VCaP (cell line): ENCODE measurements at regions not wholly inside any gene's neighbourhood (a gene's known extent, or its start where the extent isn't known, plus 50 kb on each side); places are given as distances from the start of the nearest gene placed in this dataset.
"Not testable (repeated sequence)": the region's sequence is repeated elsewhere in the genome, so short reads cannot be mapped to it uniquely, and the experiment has no call there.

Experiments used
- H3K27ac ChIP-seq: fragments of 450-650 bp; 2 replicates; pipeline ENCODE4 v1.5.1; 2017
- CTCF ChIP-seq: fragments of 450-650 bp; conservative IDR thresholded peaks from 2 replicates; pipeline ENCODE4 v1.5.1; 2017; ENCODE audit warnings: mild to moderate bottlenecking, moderate library complexity

- no peak overlapping the region for H3K27ac ChIP-seq
- no peak for TF ChIP-seq CTCF
Measured at GRCh38 chr9:30915451-30915850, 1469.0 kb upstream of the ACO1 start.

- H3K27ac ChIP-seq, result no peak overlapping the region
- no peak for TF ChIP-seq CTCF
Measured at GRCh38 chr9:30925126-30925525, 1459.3 kb upstream of the ACO1 start.

GRCh38 chr9:30925635-30926034 lies 1458.8 kb upstream of the ACO1 start:
- no peak for TF ChIP-seq CTCF

GRCh38 chr9:30928045-30928444 lies 1456.4 kb upstream of the ACO1 start:
- no peak for TF ChIP-seq CTCF

More at GRCh38 chr9:30925635-30926034, 1458.8 kb upstream of the ACO1 start:
- H3K27ac ChIP-seq, result no peak overlapping the region

GRCh38 chr9:30932226-30932625 lies 1452.2 kb upstream of the ACO1 start:
- no peak for TF ChIP-seq CTCF
- H3K27ac ChIP-seq, result no peak overlapping the region

More at GRCh38 chr9:30928045-30928444, 1456.4 kb upstream of the ACO1 start:
- no peak overlapping the region for H3K27ac ChIP-seq

GRCh38 chr9:30935730-30936129 lies 1448.7 kb upstream of the ACO1 start:
- TF ChIP-seq CTCF, result no peak
- no peak overlapping the region for H3K27ac ChIP-seq

GRCh38 chr9:30937106-30937505 lies 1447.3 kb upstream of the ACO1 start:
- no peak for TF ChIP-seq CTCF

GRCh38 chr9:30942852-30943251 lies 1441.6 kb upstream of the ACO1 start:
- H3K27ac ChIP-seq, result not testable (repeated sequence)

More at GRCh38 chr9:30937106-30937505, 1447.3 kb upstream of the ACO1 start:
- no peak overlapping the region for H3K27ac ChIP-seq
